ENCODE measurements at regions not wholly inside any gene's neighbourhood (a gene's known extent, or its start where the extent isn't known, plus 50 kb on each side); places are given as distances from the start of the nearest gene placed in this dataset.

DNA sequence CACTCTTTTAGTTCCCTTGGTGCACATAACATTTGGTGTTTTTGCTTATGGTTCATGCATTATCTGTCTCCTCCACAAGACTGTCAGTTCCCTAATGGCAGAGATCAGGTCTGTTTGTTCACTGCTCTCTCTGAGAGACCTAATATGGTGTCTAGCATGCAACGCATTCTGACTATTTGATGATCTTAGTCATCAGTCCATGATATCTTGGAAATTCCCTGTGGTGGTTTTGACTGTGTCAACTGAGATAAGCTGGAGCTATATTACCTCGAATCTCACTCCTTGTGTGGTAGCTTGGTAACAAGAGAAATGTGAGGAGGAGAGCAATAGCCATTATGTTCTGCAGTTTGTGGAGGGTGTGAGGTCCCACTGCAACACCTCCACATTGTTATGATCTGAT is 229.8 kb downstream of the FRK start:
- TF ChIP-seq EZH2 (IDR thresholded peaks at IDR 0.05; ENCODE audit: borderline replicate concordance, low read length), result no peak
- TF ChIP-seq, protein P1, sequence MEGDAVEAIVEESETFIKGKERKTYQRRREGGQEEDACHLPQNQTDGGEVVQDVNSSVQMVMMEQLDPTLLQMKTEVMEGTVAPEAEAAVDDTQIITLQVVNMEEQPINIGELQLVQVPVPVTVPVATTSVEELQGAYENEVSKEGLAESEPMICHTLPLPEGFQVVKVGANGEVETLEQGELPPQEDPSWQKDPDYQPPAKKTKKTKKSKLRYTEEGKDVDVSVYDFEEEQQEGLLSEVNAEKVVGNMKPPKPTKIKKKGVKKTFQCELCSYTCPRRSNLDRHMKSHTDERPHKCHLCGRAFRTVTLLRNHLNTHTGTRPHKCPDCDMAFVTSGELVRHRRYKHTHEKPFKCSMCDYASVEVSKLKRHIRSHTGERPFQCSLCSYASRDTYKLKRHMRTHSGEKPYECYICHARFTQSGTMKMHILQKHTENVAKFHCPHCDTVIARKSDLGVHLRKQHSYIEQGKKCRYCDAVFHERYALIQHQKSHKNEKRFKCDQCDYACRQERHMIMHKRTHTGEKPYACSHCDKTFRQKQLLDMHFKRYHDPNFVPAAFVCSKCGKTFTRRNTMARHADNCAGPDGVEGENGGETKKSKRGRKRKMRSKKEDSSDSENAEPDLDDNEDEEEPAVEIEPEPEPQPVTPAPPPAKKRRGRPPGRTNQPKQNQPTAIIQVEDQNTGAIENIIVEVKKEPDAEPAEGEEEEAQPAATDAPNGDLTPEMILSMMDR (IDR thresholded peaks at IDR 0.05; ENCODE audit: low read length), result no peak
- H3F3A ChIP-seq (ENCODE audit: insufficient read depth, low read length), result no peaks in the 10 kb centered on the region
- H3K4me3 ChIP-seq (ENCODE audit: low read depth, low read length, poor library complexity, severe bottlenecking), result no peak overlapping the region
- H3K36me3 ChIP-seq (ENCODE audit: insufficient read depth, low read length), result no peaks in the 10 kb centered on the region
- H2AFZ ChIP-seq (ENCODE audit: low read length), result no peak overlapping the region
- no peaks in the 10 kb centered on the region for H3K4me1 ChIP-seq (ENCODE audit: insufficient read depth, low read length, severe bottlenecking)
- no peak overlapping the region for H3K4me2 ChIP-seq (ENCODE audit: low read length)
- H3K27me3 ChIP-seq (ENCODE audit: insufficient read depth, low read length), result no peaks in the 10 kb centered on the region
- H4K20me1 ChIP-seq (ENCODE audit: insufficient read depth, low read length), result no peaks in the 10 kb centered on the region
- H3K9me2 ChIP-seq (ENCODE audit: low read depth, low read length), result no peaks in the 10 kb centered on the region
- H3K79me2 ChIP-seq (ENCODE audit: insufficient read depth, low read length), result no peaks in the 10 kb centered on the region
- no peaks in the 10 kb centered on the region for H3K9me3 ChIP-seq (ENCODE audit: low read length)
- H3K9ac ChIP-seq (ENCODE audit: low read length), result no peak overlapping the region
- H3K27ac ChIP-seq (ENCODE audit: low read depth, low read length, poor library complexity, severe bottlenecking), result no peak overlapping the region

DNA sequence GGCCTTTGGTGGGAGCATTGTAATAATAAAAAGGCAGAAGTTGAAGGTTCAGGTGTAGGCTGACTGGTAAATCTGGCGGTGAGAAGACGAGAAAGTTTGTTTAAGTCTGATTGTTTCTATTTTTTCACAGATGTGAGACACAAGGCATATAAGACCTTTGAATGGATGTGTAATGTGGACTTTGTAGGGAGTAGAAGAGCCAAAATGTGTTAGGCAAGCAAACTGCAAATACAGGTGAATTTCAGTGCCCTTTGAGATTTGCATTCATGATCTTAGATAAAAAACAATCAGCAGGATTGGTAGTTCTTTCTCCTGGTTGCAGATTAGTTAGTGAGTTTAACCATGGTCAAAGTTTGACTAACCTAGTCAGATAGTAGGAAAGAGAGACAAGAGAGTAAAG is 238.9 kb downstream of the FRK start:
- Histone ChIP-seq H3K9me2 (ENCODE audit: low read depth, low read length) (no peaks in the 10 kb centered on the region), H3K27me3 (ENCODE audit: insufficient read depth, low read length) (no peaks in the 10 kb centered on the region), H3F3A (ENCODE audit: insufficient read depth, low read length) (no peaks in the 10 kb centered on the region), H3K9me3 (ENCODE audit: low read length) (no peaks in the 10 kb centered on the region), H3K79me2 (ENCODE audit: insufficient read depth, low read length) (no peaks in the 10 kb centered on the region), H3K4me2 (ENCODE audit: low read length) (no peak overlapping the region), H3K36me3 (ENCODE audit: insufficient read depth, low read length) (no peaks in the 10 kb centered on the region), H3K4me1 (ENCODE audit: insufficient read depth, low read length, severe bottlenecking) (no peaks in the 10 kb centered on the region), H3K9ac (ENCODE audit: low read length) (no peak overlapping the region), H4K20me1 (ENCODE audit: insufficient read depth, low read length) (no peaks in the 10 kb centered on the region), H3K4me3 (ENCODE audit: low read depth, low read length, poor library complexity, severe bottlenecking) (no peak overlapping the region), H2AFZ (ENCODE audit: low read length) (no peak overlapping the region), H3K27ac (ENCODE audit: low read depth, low read length, poor library complexity, severe bottlenecking) (no peak overlapping the region)
- no peak for TF ChIP-seq EZH2 (IDR thresholded peaks at IDR 0.05; ENCODE audit: borderline replicate concordance, low read length)
- TF ChIP-seq, protein P1 (IDR thresholded peaks at IDR 0.05; ENCODE audit: low read length), result no peak

DNA sequence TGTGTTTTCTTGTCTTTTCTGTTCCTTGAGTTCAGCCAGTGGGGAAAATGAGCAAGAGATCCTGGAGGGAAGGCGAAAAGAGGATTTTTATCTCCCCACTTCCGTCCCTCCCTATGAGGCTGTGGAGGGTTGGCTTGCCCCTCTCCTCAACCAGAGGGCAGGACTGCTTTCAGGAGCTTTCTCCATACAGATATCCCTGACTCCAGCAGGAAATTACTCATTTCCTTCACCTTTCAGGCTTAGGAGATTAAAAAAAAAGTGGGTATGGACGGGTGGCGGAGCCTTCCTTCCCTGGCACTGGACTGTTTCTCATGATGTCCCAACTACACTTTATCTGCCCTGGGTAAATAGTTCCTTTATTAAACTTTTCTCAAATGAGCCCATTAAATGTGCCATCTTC is 241.2 kb downstream of the FRK start:
- Histone ChIP-seq H3K9ac (ENCODE audit: low read length) (no peak overlapping the region), H3K36me3 (ENCODE audit: insufficient read depth, low read length) (no peaks in the 10 kb centered on the region), H3K79me2 (ENCODE audit: insufficient read depth, low read length) (no peaks in the 10 kb centered on the region)

More for the DNA sequence above, 241.2 kb downstream of the FRK start:
- no peaks in the 10 kb centered on the region for H3K4me1 ChIP-seq (ENCODE audit: insufficient read depth, low read length, severe bottlenecking)
- H4K20me1 ChIP-seq (ENCODE audit: insufficient read depth, low read length), result no peaks in the 10 kb centered on the region
- H3K27ac ChIP-seq (ENCODE audit: low read depth, low read length, poor library complexity, severe bottlenecking), result no peak overlapping the region
- no peak overlapping the region for H3K4me3 ChIP-seq (ENCODE audit: low read depth, low read length, poor library complexity, severe bottlenecking)
- no peak for TF ChIP-seq EZH2 (IDR thresholded peaks at IDR 0.05; ENCODE audit: borderline replicate concordance, low read length)
- TF ChIP-seq, protein P1 (IDR thresholded peaks at IDR 0.05; ENCODE audit: low read length), result no peak
- H3K9me3 ChIP-seq (ENCODE audit: low read length), result no peaks in the 10 kb centered on the region
- H3K9me2 ChIP-seq (ENCODE audit: low read depth, low read length), result no peaks in the 10 kb centered on the region
- no peak overlapping the region for H2AFZ ChIP-seq (ENCODE audit: low read length)
- H3F3A ChIP-seq (ENCODE audit: insufficient read depth, low read length), result no peaks in the 10 kb centered on the region
- no peaks in the 10 kb centered on the region for H3K27me3 ChIP-seq (ENCODE audit: insufficient read depth, low read length)
- H3K4me2 ChIP-seq (ENCODE audit: low read length), result no peak overlapping the region

Data from OCI-LY1 (cell line).